Trophoblast cell (in vitro differentiated cells and primary cell): ENCODE measurements at regions not wholly inside any gene's neighbourhood (a gene's known extent, or its start where the extent isn't known, plus 50 kb on each side); places are given as distances from the start of the nearest gene placed in this dataset.

Source experiments
- DNase-seq, 2 donors: peaks; one replicate each; pipeline ENCODE4 v3.0.0-alpha.2; 2016
- H2AFZ ChIP-seq: 2 replicates; pipeline ENCODE4 v1.6.1; 2013; ENCODE audit warnings: low read length, moderate library complexity, mild to moderate bottlenecking; ENCODE audit not compliant: insufficient read depth, poor library complexity
- H2AK5ac ChIP-seq: 2 replicates; pipeline ENCODE4 v1.6.1; 2013; ENCODE audit warnings: mild to moderate bottlenecking, low read length
- H2BK120ac ChIP-seq: 2 replicates; pipeline ENCODE4 v1.6.1; 2013; ENCODE audit warnings: low read length, mild to moderate bottlenecking, moderate library complexity; ENCODE audit not compliant: insufficient read depth, poor library complexity
- H2BK12ac ChIP-seq: 2 replicates; pipeline ENCODE4 v1.6.1; 2013; ENCODE audit warnings: mild to moderate bottlenecking, low read length, moderate library complexity
- H2BK5ac ChIP-seq: 2 replicates; pipeline ENCODE4 v1.6.1; 2013; ENCODE audit warnings: low read length, low read depth, moderate library complexity, mild to moderate bottlenecking; ENCODE audit not compliant: poor library complexity
- H3K14ac ChIP-seq: 2 replicates; pipeline ENCODE4 v1.6.1; 2013; ENCODE audit warnings: mild to moderate bottlenecking, low read length
- H3K18ac ChIP-seq: 2 replicates; pipeline ENCODE4 v1.6.1; 2013; ENCODE audit warnings: mild to moderate bottlenecking, low read length
- H3K23ac ChIP-seq: 2 replicates; pipeline ENCODE4 v1.6.1; 2013; ENCODE audit warnings: low read length
- H3K27ac ChIP-seq: 2 replicates; pipeline ENCODE4 v1.5.1; 2013; ENCODE audit warnings: low read depth, mild to moderate bottlenecking, inconsistent platforms, low read length, moderate library complexity
- H3K27me3 ChIP-seq: 2 replicates; pipeline ENCODE4 v1.6.1; 2013; ENCODE audit warnings: inconsistent platforms, mild to moderate bottlenecking, low read length, moderate library complexity; ENCODE audit not compliant: insufficient read depth
- H3K36me3 ChIP-seq, 2 experiments: 1 replicate in 1 of 2; 2 replicates in 1 of 2; pipeline ENCODE4 v1.6.1; 2013; ENCODE audit warnings: low read length in 2 of 2, mild to moderate bottlenecking in 2 of 2, moderate library complexity in 1 of 2; ENCODE audit not compliant: insufficient read depth in 2 of 2, control insufficient read depth in 1 of 2
- H3K4ac ChIP-seq: 2 replicates; pipeline ENCODE4 v1.6.1; 2013; ENCODE audit warnings: low read depth, mild to moderate bottlenecking, low read length, moderate library complexity
- H3K4me1 ChIP-seq, 2 experiments: 1 replicate in 1 of 2; 2 replicates in 1 of 2; pipeline ENCODE4 v1.6.1; 2013; ENCODE audit warnings: low read length in 2 of 2, mild to moderate bottlenecking in 2 of 2, moderate library complexity in 1 of 2; ENCODE audit not compliant: insufficient read depth in 2 of 2, control insufficient read depth in 1 of 2
- H3K4me2 ChIP-seq: 2 replicates; pipeline ENCODE4 v1.6.1; 2013; ENCODE audit warnings: inconsistent platforms, mild to moderate bottlenecking, low read length, moderate library complexity
- H3K4me3 ChIP-seq: 2 replicates; pipeline ENCODE4 v1.5.1; 2013; ENCODE audit warnings: mild to moderate bottlenecking, low read depth, low read length, inconsistent platforms
- H3K79me1 ChIP-seq: one replicate; pipeline ENCODE4 v1.6.1; 2013; ENCODE audit warnings: low read length
- H3K79me2 ChIP-seq: 2 replicates; pipeline ENCODE4 v1.6.1; 2013; ENCODE audit warnings: low read length, mild to moderate bottlenecking; ENCODE audit not compliant: control insufficient read depth, insufficient read depth, poor library complexity
- H3K9ac ChIP-seq: 2 replicates; pipeline ENCODE4 v1.6.1; 2013; ENCODE audit warnings: mild to moderate bottlenecking, low read length
- H3K9me3 ChIP-seq: 2 replicates; pipeline ENCODE4 v1.6.1; 2013; ENCODE audit warnings: low read depth, mild to moderate bottlenecking, control low read depth, inconsistent platforms, low read length; ENCODE audit not compliant: insufficient read depth
- H4K12ac ChIP-seq: 2 replicates; pipeline ENCODE4 v1.6.1; 2013; ENCODE audit warnings: low read depth, mild to moderate bottlenecking, low read length, moderate library complexity
- H4K8ac ChIP-seq: 2 replicates; pipeline ENCODE4 v1.6.1; 2013; ENCODE audit warnings: low read depth, mild to moderate bottlenecking, low read length, moderate library complexity
- H4K91ac ChIP-seq: one replicate; pipeline ENCODE4 v1.6.1; 2013; ENCODE audit warnings: low read depth, mild to moderate bottlenecking, low read length, moderate library complexity
- WGBS: extraction: QIAGEN DNeasy Blood & Tissue Kit; methylation state at CpG from one replicate; pipeline ENCODE4 v1.1.7; 2013; ENCODE audit warnings: missing lambda C conversion rate; ENCODE audit not compliant: insufficient read length, insufficient coverage; ENCODE audit errors: extremely low coverage; 5-methylcytosine and 5-hydroxymethylcytosine counted together

GRCh38 chr19:28401739-28402424 is 811.1 kb downstream of the UQCRFS1 start:
- H2BK5ac ChIP-seq, result no peak overlapping the region
- H3K4me1 ChIP-seq, result no peaks in the 10 kb centered on the region
- no CpG with 5 or more reads among the region's 8 CpGs for WGBS
- H3K9me3 ChIP-seq, result no peaks in the 10 kb centered on the region
- H3K79me1 ChIP-seq, result no peaks in the 10 kb centered on the region
- H3K27me3 ChIP-seq, result no peaks in the 10 kb centered on the region
- no peak overlapping the region for H3K27ac ChIP-seq
- H2AK5ac ChIP-seq, result no peak overlapping the region
- no peak overlapping the region for H2BK12ac ChIP-seq
- DNase-seq, result no peak
- no peak overlapping the region for H3K4me3 ChIP-seq
- no peak overlapping the region for H3K9ac ChIP-seq
- H4K91ac ChIP-seq, result no peak overlapping the region
- no peak overlapping the region for H3K4ac ChIP-seq
- no peak overlapping the region for H3K18ac ChIP-seq
- no peak overlapping the region for H4K8ac ChIP-seq
- no peak overlapping the region for H3K14ac ChIP-seq
- no peak overlapping the region for H4K12ac ChIP-seq
- no peaks in the 10 kb centered on the region for H3K36me3 ChIP-seq
- no peaks in the 10 kb centered on the region for H3K79me2 ChIP-seq
- no peak overlapping the region for H3K23ac ChIP-seq
- no peak overlapping the region for H2AFZ ChIP-seq
- no peak overlapping the region for H2BK120ac ChIP-seq
- no peak overlapping the region for H3K4me2 ChIP-seq

GRCh38 chr19:28400953-28401671 is 811.8 kb downstream of the UQCRFS1 start:
- DNase-seq, result no peak
- Histone ChIP-seq H3K14ac (no peak overlapping the region), H4K12ac (no peak overlapping the region), H3K36me3 (no peaks in the 10 kb centered on the region), H2AFZ (no peak overlapping the region), H2AK5ac (no peak overlapping the region), H3K4me2 (no peak overlapping the region), H3K23ac (no peak overlapping the region), H3K79me1 (no peaks in the 10 kb centered on the region), H3K4me3 (no peak overlapping the region), H3K4me1 (no peaks in the 10 kb centered on the region), H4K8ac (no peak overlapping the region), H2BK5ac (no peak overlapping the region), H3K9ac (no peak overlapping the region), H3K18ac (no peak overlapping the region), H3K9me3 (no peaks in the 10 kb centered on the region), H2BK12ac (no peak overlapping the region), H3K4ac (no peak overlapping the region), H3K27ac (no peak overlapping the region), H3K79me2 (no peaks in the 10 kb centered on the region), H3K27me3 (no peaks in the 10 kb centered on the region), H2BK120ac (no peak overlapping the region), H4K91ac (no peak overlapping the region)
- no CpG with 5 or more reads among the region's 5 CpGs for WGBS

- no peak for DNase-seq
- H3K36me3 ChIP-seq, result no peaks in the 10 kb centered on the region
- H2AK5ac ChIP-seq, result no peak overlapping the region
- no peak overlapping the region for H3K14ac ChIP-seq
- H3K27ac ChIP-seq, result no peak overlapping the region
- no peaks in the 10 kb centered on the region for H3K79me2 ChIP-seq
- H2BK120ac ChIP-seq, result no peak overlapping the region
- H2BK5ac ChIP-seq, result no peak overlapping the region
- no peaks in the 10 kb centered on the region for H3K9me3 ChIP-seq
- H3K9ac ChIP-seq, result no peak overlapping the region
- no peak overlapping the region for H3K18ac ChIP-seq
- no peak overlapping the region for H3K4ac ChIP-seq
- H4K91ac ChIP-seq, result no peak overlapping the region
- no peak overlapping the region for H2BK12ac ChIP-seq
- H3K27me3 ChIP-seq, result no peaks in the 10 kb centered on the region
- H3K79me1 ChIP-seq, result no peaks in the 10 kb centered on the region
- WGBS, result no CpG with 5 or more reads among the region's 1 CpG
- H3K4me3 ChIP-seq, result no peak overlapping the region
- no peak overlapping the region for H4K12ac ChIP-seq
- no peaks in the 10 kb centered on the region for H3K4me1 ChIP-seq
- H3K4me2 ChIP-seq, result no peak overlapping the region
- H2AFZ ChIP-seq, result no peak overlapping the region
- H4K8ac ChIP-seq, result no peak overlapping the region
- no peak overlapping the region for H3K23ac ChIP-seq
Measured at GRCh38 chr19:28399187-28399586, 813.8 kb downstream of the UQCRFS1 start.

GRCh38 chr19:28397800-28398199 is 815.2 kb downstream of the UQCRFS1 start:
- no peak overlapping the region for H3K14ac ChIP-seq
- no peaks in the 10 kb centered on the region for H3K79me1 ChIP-seq
- no peak overlapping the region for H3K4me2 ChIP-seq
- H4K12ac ChIP-seq, result no peak overlapping the region
- no peak overlapping the region for H2AFZ ChIP-seq
- H3K23ac ChIP-seq, result no peak overlapping the region
- no peak overlapping the region for H3K27ac ChIP-seq
- no peaks in the 10 kb centered on the region for H3K36me3 ChIP-seq
- H3K9me3 ChIP-seq, result no peaks in the 10 kb centered on the region
- no peak overlapping the region for H3K18ac ChIP-seq
- no peak for DNase-seq
- H4K8ac ChIP-seq, result no peak overlapping the region
- H2AK5ac ChIP-seq, result no peak overlapping the region
- no peak overlapping the region for H3K4ac ChIP-seq
- no peak overlapping the region for H2BK12ac ChIP-seq
- no peaks in the 10 kb centered on the region for H3K79me2 ChIP-seq
- no CpG with 5 or more reads among the region's 5 CpGs for WGBS
- H3K9ac ChIP-seq, result no peak overlapping the region
- H3K4me1 ChIP-seq, result no peaks in the 10 kb centered on the region
- H2BK5ac ChIP-seq, result no peak overlapping the region
- H4K91ac ChIP-seq, result no peak overlapping the region
- H3K27me3 ChIP-seq, result no peaks in the 10 kb centered on the region
- H3K4me3 ChIP-seq, result no peak overlapping the region
- no peak overlapping the region for H2BK120ac ChIP-seq
